ENCODE measurements at regions not wholly inside any gene's neighbourhood (a gene's known extent, or its start where the extent isn't known, plus 50 kb on each side); places are given as distances from the start of the nearest gene placed in this dataset.
A peak's percentile ranks its signal among the peaks of the same experiment; 100 is the strongest.

GRCh38 chr5:121755266-121755665 lies 96.4 kb upstream of the FTMT start:
- DNase-seq, result no peak

- DNase-seq, result peak; percentile 38
Observed at GRCh38 chr5:121757753-121758152, 93.9 kb upstream of the FTMT start.

- peak; percentile 67 for DNase-seq
Observed at GRCh38 chr5:121758615-121759014, 93.1 kb upstream of the FTMT start.

- DNase-seq, result no peak
Observed at GRCh38 chr5:121762426-121762825, 89.3 kb upstream of the FTMT start.

GRCh38 chr5:121763665-121764064 lies 88.0 kb upstream of the FTMT start:
- DNase-seq, result no peak

- no peak for DNase-seq
Observed at GRCh38 chr5:121780406-121780805, 71.3 kb upstream of the FTMT start.

- DNase-seq, result no peak
Observed at GRCh38 chr5:121783700-121784099, 68.0 kb upstream of the FTMT start.

GRCh38 chr5:121793791-121794190 lies 57.9 kb upstream of the FTMT start:
- DNase-seq, result no peak

GRCh38 chr5:121795511-121795910 lies 56.2 kb upstream of the FTMT start:
- DNase-seq, result no peak

- peak; percentile 22 for DNase-seq
Observed at GRCh38 chr5:121797681-121798518, 53.8 kb upstream of the FTMT start.

Measured in eye (tissue), 1 donor.